Vagina (tissue), 2 donors: ENCODE measurements at regions not wholly inside any gene's neighbourhood (a gene's known extent, or its start where the extent isn't known, plus 50 kb on each side); places are given as distances from the start of the nearest gene placed in this dataset.
A peak's percentile ranks its signal among the peaks of the same experiment; 100 is the strongest.

Experiments
- DNase-seq, 2 donors: peaks; one replicate each; pipeline ENCODE4 v3.0.0-alpha.2; 2017; ENCODE audit errors: extremely low spot score in 2 of 2
- H3K27ac ChIP-seq: fragments of 200-600 bp; sonication (generic); one replicate; pipeline ENCODE4 v1.5.1; 2019
- H3K27me3 ChIP-seq: fragments of 200-600 bp; sonication (generic); one replicate; pipeline ENCODE4 v1.5.1; 2019
- H3K36me3 ChIP-seq, 2 donors: fragments of 200-600 bp; sonication (generic); one replicate each; pipeline ENCODE4 v1.5.1; 2017 to 2019
- H3K4me1 ChIP-seq: fragments of 200-600 bp; sonication (generic); one replicate; pipeline ENCODE4 v1.5.1; 2019
- H3K4me3 ChIP-seq, 2 donors: fragments of 200-600 bp; sonication (generic); 1 replicate in 1 of 2; 2 replicates in 1 of 2; pipeline ENCODE4 v1.5.1; 2016 to 2019
- H3K9me3 ChIP-seq: fragments of 200-600 bp; sonication (generic); one replicate; pipeline ENCODE4 v1.5.1; 2019
- CTCF ChIP-seq, 3 experiments: fragments of 450-650 bp in 2 of 3; fragments of 200-600 bp in 1 of 3; sonication (generic) in 1 of 3; IDR thresholded peaks; one replicate each; pipeline ENCODE4 v1.5.1; 2017 to 2019; ENCODE audit warnings: antibody characterized with exemption in 3 of 3, mild to moderate bottlenecking in 2 of 3, moderate library complexity in 2 of 3
- POLR2A ChIP-seq, 2 donors: fragments of 450-650 bp; IDR thresholded peaks; one replicate each; pipeline ENCODE4 v1.6.1; 2017; ENCODE audit warnings: antibody characterized with exemption in 2 of 2, mild to moderate bottlenecking in 2 of 2, moderate library complexity in 2 of 2
- POLR2AphosphoS5 ChIP-seq, 2 donors: sonication (generic); formaldehyde crosslinking; IDR thresholded peaks; one replicate each; pipeline ENCODE4 v1.9.0; 2017; ENCODE audit warnings: antibody characterized with exemption in 2 of 2, mild to moderate bottlenecking in 2 of 2, low read depth in 1 of 2; ENCODE audit not compliant: insufficient read depth in 1 of 2
- intact Hi-C: fragments of 100-400 bp; cut with DNase I; formaldehyde crosslinking; loops from one replicate; pipeline ENCODE4 v1.15.1; 2023

GRCh38 chr7:155925682-155926081 lies 113.4 kb upstream of the SHH start:
- intact Hi-C loops: no loop called here
- Histone ChIP-seq H3K9me3 (no peaks in the 10 kb centered on the region), H3K36me3 (no peaks in the 10 kb centered on the region), H3K4me3 (no peak overlapping the region), H3K4me1 (no peaks in the 10 kb centered on the region), H3K27me3 (no peaks in the 10 kb centered on the region), H3K27ac (no peak overlapping the region)
- no peak for DNase-seq
- TF ChIP-seq POLR2A (IDR thresholded peaks at IDR 0.05) (no peak), CTCF (IDR thresholded peaks at IDR 0.05) (no peak), POLR2AphosphoS5 (IDR thresholded peaks at IDR 0.05; ENCODE audit: insufficient read depth in 1 of 2, low read depth in 1 of 2) (no peak)

- no peaks in the 10 kb centered on the region for H3K27me3 ChIP-seq
- H3K4me1 ChIP-seq: no peaks in the 10 kb centered on the region
- DNase-seq: no peak
- no peak overlapping the region for H3K27ac ChIP-seq
- H3K36me3 ChIP-seq: no peaks in the 10 kb centered on the region
- H3K9me3 ChIP-seq: no peaks in the 10 kb centered on the region
- TF ChIP-seq POLR2AphosphoS5 (IDR thresholded peaks at IDR 0.05; ENCODE audit: insufficient read depth in 1 of 2, low read depth in 1 of 2) (peak; percentile 21 to 22), POLR2A (IDR thresholded peaks at IDR 0.05) (no peak), CTCF (IDR thresholded peaks at IDR 0.05) (no peak)
- intact Hi-C loops: no loop called here
- no peak overlapping the region for H3K4me3 ChIP-seq
Measured at GRCh38 chr7:155922067-155922816, 110.0 kb upstream of the SHH start.

GRCh38 chr7:155921804-155922066 lies 109.5 kb upstream of the SHH start:
- TF ChIP-seq CTCF (IDR thresholded peaks at IDR 0.05) (no peak), POLR2A (IDR thresholded peaks at IDR 0.05) (no peak), POLR2AphosphoS5 (IDR thresholded peaks at IDR 0.05; ENCODE audit: insufficient read depth in 1 of 2, low read depth in 1 of 2) (no peak)
- Histone ChIP-seq H3K9me3 (no peaks in the 10 kb centered on the region), H3K4me3 (no peak overlapping the region), H3K36me3 (no peaks in the 10 kb centered on the region), H3K27me3 (no peaks in the 10 kb centered on the region), H3K27ac (no peak overlapping the region), H3K4me1 (no peaks in the 10 kb centered on the region)
- intact Hi-C loops: no loop called here
- no peak for DNase-seq

- DNase-seq: no peak
- Histone ChIP-seq H3K4me1 (no peaks in the 10 kb centered on the region), H3K9me3 (no peaks in the 10 kb centered on the region), H3K4me3 (no peak overlapping the region), H3K36me3 (no peaks in the 10 kb centered on the region), H3K27ac (no peak overlapping the region), H3K27me3 (no peaks in the 10 kb centered on the region)
- TF ChIP-seq CTCF (IDR thresholded peaks at IDR 0.05): no peak
- no peak for TF ChIP-seq POLR2A (IDR thresholded peaks at IDR 0.05)
- TF ChIP-seq POLR2AphosphoS5 (IDR thresholded peaks at IDR 0.05; ENCODE audit: insufficient read depth in 1 of 2, low read depth in 1 of 2): no peak
- intact Hi-C loops: no loop called here
Measured at GRCh38 chr7:155921086-155921803, 109.0 kb upstream of the SHH start.

GRCh38 chr7:155920068-155920461 lies 107.8 kb upstream of the SHH start:
- no peak for TF ChIP-seq POLR2AphosphoS5 (IDR thresholded peaks at IDR 0.05; ENCODE audit: insufficient read depth in 1 of 2, low read depth in 1 of 2)
- TF ChIP-seq CTCF (IDR thresholded peaks at IDR 0.05): no peak
- no peak for TF ChIP-seq POLR2A (IDR thresholded peaks at IDR 0.05)
- no peak for DNase-seq
- no peaks in the 10 kb centered on the region for H3K4me1 ChIP-seq
- intact Hi-C loops: no loop called here
- no peaks in the 10 kb centered on the region for H3K9me3 ChIP-seq
- no peaks in the 10 kb centered on the region for H3K36me3 ChIP-seq
- H3K4me3 ChIP-seq: no peak overlapping the region
- no peak overlapping the region for H3K27ac ChIP-seq
- no peaks in the 10 kb centered on the region for H3K27me3 ChIP-seq
